Nephron progenitor cell (in vitro differentiated cells): ENCODE measurements at regions not wholly inside any gene's neighbourhood (a gene's known extent, or its start where the extent isn't known, plus 50 kb on each side); places are given as distances from the start of the nearest gene placed in this dataset.

ENCODE experiments used
- DNase-seq: peaks from one replicate; pipeline ENCODE4 v3.0.0; 2021
- H3K27ac Mint-ChIP-seq: 2 replicates; pipeline ENCODE4 v1.8.0; 2021; ENCODE audit warnings: mild to moderate bottlenecking, moderate library complexity, mixed read lengths
- H3K27me3 Mint-ChIP-seq: 2 replicates; pipeline ENCODE4 v1.8.0; 2021; ENCODE audit warnings: mild to moderate bottlenecking, low read depth, mixed read lengths; ENCODE audit not compliant: poor library complexity
- H3K36me3 Mint-ChIP-seq: 2 replicates; pipeline ENCODE4 v1.8.0; 2021; ENCODE audit warnings: low read depth, mixed read lengths
- H3K4me1 Mint-ChIP-seq: 2 replicates; pipeline ENCODE4 v1.8.0; 2021; ENCODE audit warnings: mixed read lengths
- H3K4me3 Mint-ChIP-seq: 2 replicates; pipeline ENCODE4 v1.8.0; 2021; ENCODE audit warnings: mild to moderate bottlenecking, moderate library complexity, mixed read lengths
- H3K9me3 Mint-ChIP-seq: 2 replicates; pipeline ENCODE4 v1.8.0; 2021; ENCODE audit warnings: mild to moderate bottlenecking, moderate library complexity, mixed read lengths
- CTCF ChIP-seq: fragments of 200-600 bp; sonication (generic); IDR thresholded peaks from 2 replicates; pipeline ENCODE4 v1.5.0; 2021; ENCODE audit warnings: antibody characterized with exemption

- Mint-ChIP-seq H3K4me3 (no peak overlapping the region), H3K9me3 (no peaks in the 10 kb centered on the region), H3K27ac (no peak overlapping the region), H3K27me3 (no peaks in the 10 kb centered on the region), H3K4me1 (peaks cover 13% of the 10 kb centered on the region), H3K36me3 (no peaks in the 10 kb centered on the region)
- TF ChIP-seq CTCF, result no peak
- no peak for DNase-seq
These were observed 1152.2 kb downstream of the XPNPEP1 start for GRCh38 chr10:108771106-108771505.

- Mint-ChIP-seq H3K27me3 (peaks cover 5% of the 10 kb centered on the region), H3K9me3 (no peaks in the 10 kb centered on the region), H3K4me3 (no peak overlapping the region), H3K36me3 (no peaks in the 10 kb centered on the region), H3K4me1 (peaks cover 13% of the 10 kb centered on the region), H3K27ac (no peak overlapping the region)
- no peak for TF ChIP-seq CTCF
- DNase-seq, result no peak
These were observed 1157.5 kb downstream of the XPNPEP1 start for GRCh38 chr10:108765794-108766193.

- Mint-ChIP-seq H3K4me1 (no peaks in the 10 kb centered on the region), H3K27me3 (peaks cover 5% of the 10 kb centered on the region), H3K36me3 (no peaks in the 10 kb centered on the region), H3K4me3 (no peak overlapping the region), H3K9me3 (no peaks in the 10 kb centered on the region), H3K27ac (no peak overlapping the region)
- no peak for TF ChIP-seq CTCF
- DNase-seq, result no peak
These were observed 1165.4 kb downstream of the XPNPEP1 start for GRCh38 chr10:108757946-108758345.

GRCh38 chr10:108755646-108756045 is 1167.7 kb downstream of the XPNPEP1 start:
- DNase-seq, result no peak
- TF ChIP-seq CTCF, result no peak
- Mint-ChIP-seq H3K27ac (no peak overlapping the region), H3K27me3 (no peaks in the 10 kb centered on the region), H3K4me1 (no peaks in the 10 kb centered on the region), H3K9me3 (no peaks in the 10 kb centered on the region), H3K4me3 (no peak overlapping the region), H3K36me3 (no peaks in the 10 kb centered on the region)

GRCh38 chr10:108753326-108753725 is 1170.0 kb downstream of the XPNPEP1 start:
- Mint-ChIP-seq H3K4me3 (no peak overlapping the region), H3K9me3 (no peaks in the 10 kb centered on the region), H3K27me3 (no peaks in the 10 kb centered on the region), H3K36me3 (no peaks in the 10 kb centered on the region), H3K4me1 (no peaks in the 10 kb centered on the region), H3K27ac (no peak overlapping the region)
- no peak for DNase-seq
- no peak for TF ChIP-seq CTCF

- TF ChIP-seq CTCF, result no peak
- H3K27ac Mint-ChIP-seq, result no peak overlapping the region
- peaks cover 4% of the 10 kb centered on the region for H3K4me1 Mint-ChIP-seq
- DNase-seq, result no peak
- H3K9me3 Mint-ChIP-seq, result no peaks in the 10 kb centered on the region
- no peaks in the 10 kb centered on the region for H3K36me3 Mint-ChIP-seq
- no peaks in the 10 kb centered on the region for H3K27me3 Mint-ChIP-seq
- H3K4me3 Mint-ChIP-seq, result no peak overlapping the region
These were observed 1174.3 kb downstream of the XPNPEP1 start for GRCh38 chr10:108749042-108749441.
